Neuronal stem cell (in vitro differentiated cells): ENCODE measurements at regions not wholly inside any gene's neighbourhood (a gene's known extent, or its start where the extent isn't known, plus 50 kb on each side); places are given as distances from the start of the nearest gene placed in this dataset.

ENCODE experiments used
- DNase-seq: peaks from one replicate; pipeline ENCODE4 v3.0.0-alpha.2; 2013; ENCODE audit warnings: low spot score
- H2AFZ ChIP-seq: one replicate; pipeline ENCODE4 v1.6.1; 2013; ENCODE audit warnings: mild to moderate bottlenecking, low read length, inconsistent platforms
- H2AK5ac ChIP-seq: 2 replicates; pipeline ENCODE4 v1.6.1; 2013; ENCODE audit warnings: low read depth, mild to moderate bottlenecking, inconsistent platforms, low read length, moderate library complexity, mixed read lengths
- H2BK120ac ChIP-seq: 2 replicates; pipeline ENCODE4 v1.6.1; 2013; ENCODE audit warnings: low read depth, mild to moderate bottlenecking, inconsistent platforms, low read length, moderate library complexity, mixed read lengths
- H2BK12ac ChIP-seq: one replicate; pipeline ENCODE4 v1.6.1; 2013; ENCODE audit warnings: low read length, inconsistent platforms
- H2BK15ac ChIP-seq: 2 replicates; pipeline ENCODE4 v1.6.1; 2013; ENCODE audit warnings: mild to moderate bottlenecking, low read length, inconsistent platforms, mixed read lengths
- H2BK5ac ChIP-seq: one replicate; pipeline ENCODE4 v1.6.1; 2013; ENCODE audit warnings: inconsistent platforms, mild to moderate bottlenecking, low read length, moderate library complexity
- H3K14ac ChIP-seq: one replicate; pipeline ENCODE4 v1.6.1; 2013; ENCODE audit warnings: low read length, inconsistent platforms
- H3K18ac ChIP-seq: 2 replicates; pipeline ENCODE4 v1.6.1; 2013; ENCODE audit warnings: low read length, inconsistent platforms
- H3K23ac ChIP-seq: 2 replicates; pipeline ENCODE4 v1.6.1; 2013; ENCODE audit warnings: low read depth, mild to moderate bottlenecking, mixed read lengths, low read length, inconsistent platforms; ENCODE audit not compliant: poor library complexity
- H3K27ac ChIP-seq: replicated peaks from 3 replicates; pipeline ENCODE4 v1.5.1; 2013; ENCODE audit warnings: low read length, inconsistent platforms
- H3K27me3 ChIP-seq, 3 experiments: 2 replicates each; pipeline ENCODE4 v1.6.1; 2013; ENCODE audit warnings: low read length in 3 of 3, mild to moderate bottlenecking in 2 of 3, inconsistent platforms in 1 of 3, low read depth in 1 of 3, mixed read lengths in 1 of 3, moderate library complexity in 1 of 3; ENCODE audit not compliant: control insufficient read depth in 3 of 3, insufficient read depth in 3 of 3
- H3K36me3 ChIP-seq, 2 donors: replicated peaks in 1 of 2; 2 replicates each; pipeline ENCODE4 v1.6.1; 2013; ENCODE audit warnings: low read length in 2 of 2; ENCODE audit not compliant: control insufficient read depth in 2 of 2, insufficient read depth in 2 of 2
- H3K4ac ChIP-seq: 2 replicates; pipeline ENCODE4 v1.6.1; 2013; ENCODE audit warnings: inconsistent platforms, mild to moderate bottlenecking, low read length, moderate library complexity
- H3K4me1 ChIP-seq, 2 donors: 1 replicate in 1 of 2; 2 replicates in 1 of 2; pipeline ENCODE4 v1.6.1; 2013; ENCODE audit warnings: low read length in 2 of 2, low read depth in 1 of 2; ENCODE audit not compliant: control insufficient read depth in 2 of 2, insufficient read depth in 1 of 2
- H3K4me2 ChIP-seq: one replicate; pipeline ENCODE4 v1.6.1; 2013; ENCODE audit warnings: mild to moderate bottlenecking, low read length, inconsistent platforms; ENCODE audit not compliant: insufficient read depth, poor library complexity, severe bottlenecking
- H3K4me3 ChIP-seq, 2 donors: 2 replicates each; pipeline ENCODE4 v1.5.1; 2013; ENCODE audit warnings: low read length in 2 of 2, mild to moderate bottlenecking in 2 of 2, inconsistent platforms in 1 of 2, moderate library complexity in 1 of 2
- H3K79me1 ChIP-seq: one replicate; pipeline ENCODE4 v1.6.1; 2013; ENCODE audit warnings: low read depth, mild to moderate bottlenecking, inconsistent platforms, low read length, moderate library complexity
- H3K9ac ChIP-seq: one replicate; pipeline ENCODE4 v1.6.1; 2013; ENCODE audit warnings: mild to moderate bottlenecking, low read depth, low read length, inconsistent platforms; ENCODE audit not compliant: poor library complexity
- H3K9me3 ChIP-seq, 2 donors: replicated peaks in 1 of 2; 2 replicates each; pipeline versions ENCODE3 to v1.6.1; 2013; ENCODE audit warnings: low read length in 2 of 2, mild to moderate bottlenecking in 2 of 2, inconsistent platforms in 1 of 2, low read depth in 1 of 2, mixed read lengths in 1 of 2, moderate library complexity in 1 of 2; ENCODE audit not compliant: control insufficient read depth in 2 of 2, insufficient read depth in 1 of 2
- H4K8ac ChIP-seq: one replicate; pipeline ENCODE4 v1.6.1; 2013; ENCODE audit warnings: low read depth, mild to moderate bottlenecking, inconsistent platforms, low read length, moderate library complexity
- H4K91ac ChIP-seq: one replicate; pipeline ENCODE4 v1.6.1; 2013; ENCODE audit warnings: low read length, low read depth, mild to moderate bottlenecking, inconsistent platforms; ENCODE audit not compliant: poor library complexity
- WGBS, 2 donors: extraction: QIAGEN DNeasy Blood & Tissue Kit; methylation state at CpG; one replicate each; pipeline ENCODE4 v1.1.7; 2013; ENCODE audit warnings: missing lambda C conversion rate in 2 of 2, mixed read lengths in 1 of 2; ENCODE audit not compliant: insufficient read length in 2 of 2, insufficient replicate concordance in 1 of 2; ENCODE audit errors: extremely low coverage in 2 of 2; 5-methylcytosine and 5-hydroxymethylcytosine counted together

GRCh38 chr4:18130256-18130655 lies 108.7 kb upstream of the LCORL start:
- H3K36me3 ChIP-seq, result no peaks in the 10 kb centered on the region
- no peaks in the 10 kb centered on the region for H3K79me1 ChIP-seq
- H2BK15ac ChIP-seq, result no peak overlapping the region
- H3K9me3 ChIP-seq, result no peaks in the 10 kb centered on the region
- no peak overlapping the region for H2AFZ ChIP-seq
- H2BK5ac ChIP-seq, result no peak overlapping the region
- no peak overlapping the region for H3K4ac ChIP-seq
- H2AK5ac ChIP-seq, result no peak overlapping the region
- no peaks in the 10 kb centered on the region for H3K27me3 ChIP-seq
- no peak overlapping the region for H2BK12ac ChIP-seq
- H3K18ac ChIP-seq, result no peak overlapping the region
- no peak for DNase-seq
- H3K23ac ChIP-seq, result no peak overlapping the region
- H4K91ac ChIP-seq, result no peak overlapping the region
- H3K27ac ChIP-seq, result no peak overlapping the region
- no peak overlapping the region for H4K8ac ChIP-seq
- WGBS, 2 donors, result no CpG with 5 or more reads among the region's 3 CpGs
- H3K4me2 ChIP-seq, result no peak overlapping the region
- no peak overlapping the region for H3K14ac ChIP-seq
- H3K4me1 ChIP-seq, result no peaks in the 10 kb centered on the region
- no peak overlapping the region for H3K4me3 ChIP-seq
- no peak overlapping the region for H3K9ac ChIP-seq
- no peak overlapping the region for H2BK120ac ChIP-seq

DNA sequence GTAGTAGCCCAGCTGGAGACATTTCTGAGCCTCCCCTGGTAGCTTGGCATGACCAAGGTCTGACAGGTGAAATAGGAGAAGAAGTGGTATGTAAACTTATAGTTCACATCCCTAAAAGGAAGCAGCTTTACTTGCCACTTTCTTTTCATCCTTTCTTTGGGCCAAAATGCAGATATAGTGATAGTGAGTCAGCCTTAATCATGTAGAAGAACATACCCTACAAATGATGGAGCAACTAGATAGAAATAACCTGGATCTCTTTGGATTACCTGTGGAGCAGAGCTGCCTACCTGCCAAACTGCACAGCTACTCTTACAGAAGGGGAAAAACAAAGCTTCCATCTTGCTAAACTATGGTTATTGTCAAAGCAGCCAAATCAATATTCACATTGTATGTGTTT lies 106.7 kb upstream of the LCORL start:
- no peak overlapping the region for H4K91ac ChIP-seq
- H3K36me3 ChIP-seq, result no peaks in the 10 kb centered on the region
- H2AK5ac ChIP-seq, result no peak overlapping the region
- no peak overlapping the region for H3K4me3 ChIP-seq
- no peak overlapping the region for H3K4ac ChIP-seq
- no peak overlapping the region for H2BK120ac ChIP-seq
- no peak overlapping the region for H3K23ac ChIP-seq
- no peaks in the 10 kb centered on the region for H3K9me3 ChIP-seq
- DNase-seq, result no peak
- no peak overlapping the region for H2AFZ ChIP-seq
- H3K4me1 ChIP-seq, result no peaks in the 10 kb centered on the region
- no peak overlapping the region for H3K18ac ChIP-seq
- no peaks in the 10 kb centered on the region for H3K79me1 ChIP-seq
- H3K27me3 ChIP-seq, result no peaks in the 10 kb centered on the region
- no peak overlapping the region for H3K14ac ChIP-seq
- H3K27ac ChIP-seq, result no peak overlapping the region
- no peak overlapping the region for H3K9ac ChIP-seq
- no peak overlapping the region for H4K8ac ChIP-seq
- no peak overlapping the region for H3K4me2 ChIP-seq
- H2BK5ac ChIP-seq, result no peak overlapping the region
- no peak overlapping the region for H2BK12ac ChIP-seq
- no peak overlapping the region for H2BK15ac ChIP-seq

GRCh38 chr4:18127030-18127429 lies 105.5 kb upstream of the LCORL start:
- Histone ChIP-seq H3K4me2 (no peak overlapping the region), H2AK5ac (no peak overlapping the region), H2BK15ac (no peak overlapping the region), H2BK12ac (no peak overlapping the region), H3K14ac (no peak overlapping the region), H3K27ac (no peak overlapping the region), H3K27me3 (no peaks in the 10 kb centered on the region), H3K36me3 (no peaks in the 10 kb centered on the region), H3K79me1 (no peaks in the 10 kb centered on the region), H3K4me3 (no peak overlapping the region), H4K8ac (no peak overlapping the region), H3K4me1 (no peaks in the 10 kb centered on the region), H2BK5ac (no peak overlapping the region), H2AFZ (no peak overlapping the region), H3K18ac (no peak overlapping the region), H2BK120ac (no peak overlapping the region), H3K9me3 (no peaks in the 10 kb centered on the region), H4K91ac (no peak overlapping the region), H3K4ac (no peak overlapping the region), H3K23ac (no peak overlapping the region), H3K9ac (no peak overlapping the region)
- DNase-seq, result no peak
- no CpG with 5 or more reads among the region's 3 CpGs for WGBS, 2 donors

DNA sequence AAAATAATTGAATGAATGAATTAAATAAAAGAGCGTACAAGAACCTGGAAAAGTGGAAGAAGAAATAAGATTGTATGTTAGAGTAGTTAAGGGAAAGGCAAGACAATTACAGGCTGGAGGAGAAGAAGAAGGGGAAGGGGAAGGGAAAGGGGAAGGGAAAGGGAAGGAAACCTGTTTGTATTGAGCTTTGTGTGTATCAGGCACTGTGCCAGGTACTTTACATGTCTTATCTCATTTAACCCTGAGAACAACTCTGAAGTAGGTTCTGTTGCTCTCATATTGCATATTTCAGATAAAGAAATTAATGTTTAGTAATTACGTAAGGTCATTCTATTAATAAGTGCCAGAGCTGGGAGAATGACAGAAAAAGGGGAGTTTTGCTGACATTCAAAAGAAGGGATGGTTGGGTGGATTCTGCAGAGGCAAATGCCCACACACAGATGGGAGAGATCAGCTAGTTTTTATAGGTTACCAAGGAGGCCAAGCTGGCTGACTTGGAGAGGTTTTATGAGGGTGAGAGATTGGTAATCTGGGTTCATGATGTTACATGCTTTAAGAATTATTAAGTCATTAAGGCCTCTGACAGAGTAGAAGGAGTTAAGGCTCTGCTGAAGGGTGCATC lies 92.3 kb upstream of the LCORL start:
- no peak overlapping the region for H2BK120ac ChIP-seq
- no peak overlapping the region for H4K91ac ChIP-seq
- no peaks in the 10 kb centered on the region for H3K36me3 ChIP-seq
- no peaks in the 10 kb centered on the region for H3K9me3 ChIP-seq
- H3K18ac ChIP-seq, result no peak overlapping the region
- H3K4ac ChIP-seq, result no peak overlapping the region
- H3K23ac ChIP-seq, result no peak overlapping the region
- no peak overlapping the region for H3K4me2 ChIP-seq
- WGBS, 2 donors, result 100% methylated on average over 1 of the region's 2 CpGs
- no peak overlapping the region for H3K14ac ChIP-seq
- no peaks in the 10 kb centered on the region for H3K27me3 ChIP-seq
- H2AK5ac ChIP-seq, result no peak overlapping the region
- no peaks in the 10 kb centered on the region for H3K79me1 ChIP-seq
- no peak overlapping the region for H4K8ac ChIP-seq
- no peak overlapping the region for H3K9ac ChIP-seq
- no peak overlapping the region for H3K4me3 ChIP-seq
- no peaks in the 10 kb centered on the region for H3K4me1 ChIP-seq
- H2BK15ac ChIP-seq, result no peak overlapping the region
- no peak for DNase-seq
- no peak overlapping the region for H3K27ac ChIP-seq
- H2BK12ac ChIP-seq, result no peak overlapping the region
- H2AFZ ChIP-seq, result no peak overlapping the region
- no peak overlapping the region for H2BK5ac ChIP-seq
